NOMO-1 (cell line): ENCODE measurements at regions not wholly inside any gene's neighbourhood (a gene's known extent, or its start where the extent isn't known, plus 50 kb on each side); places are given as distances from the start of the nearest gene placed in this dataset.
"Not testable (repeated sequence)": the region's sequence is repeated elsewhere in the genome, so short reads cannot be mapped to it uniquely, and the experiment has no call there.

Experiments used
- DNase-seq, 2 experiments: peaks; one replicate each; lab custom pipeline; 2025; ENCODE audit not compliant: unreplicated experiment in 2 of 2; lab: John Stamatoyannopoulos, UW

DNA sequence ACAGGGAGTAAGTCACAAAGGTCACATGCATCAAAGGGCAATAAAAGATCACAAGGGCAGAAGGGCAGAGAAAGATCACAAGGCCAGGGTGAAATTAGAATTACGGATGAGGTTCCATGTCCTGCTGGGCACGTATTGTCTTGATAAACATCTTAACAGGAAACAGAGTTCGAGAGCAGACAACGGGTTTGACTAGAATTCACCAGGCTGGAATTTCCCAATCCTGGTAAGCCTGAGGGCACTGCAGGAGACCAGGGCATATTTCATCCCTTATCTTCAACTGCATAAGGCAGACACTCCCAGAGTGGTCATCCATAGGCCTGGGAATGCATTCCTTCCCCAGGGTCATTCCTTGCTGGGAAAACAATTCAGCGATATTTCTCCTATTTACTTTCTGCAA, 1652.9 kb upstream of the PCDH10 start:
- DNase-seq, result not testable (repeated sequence)

DNA sequence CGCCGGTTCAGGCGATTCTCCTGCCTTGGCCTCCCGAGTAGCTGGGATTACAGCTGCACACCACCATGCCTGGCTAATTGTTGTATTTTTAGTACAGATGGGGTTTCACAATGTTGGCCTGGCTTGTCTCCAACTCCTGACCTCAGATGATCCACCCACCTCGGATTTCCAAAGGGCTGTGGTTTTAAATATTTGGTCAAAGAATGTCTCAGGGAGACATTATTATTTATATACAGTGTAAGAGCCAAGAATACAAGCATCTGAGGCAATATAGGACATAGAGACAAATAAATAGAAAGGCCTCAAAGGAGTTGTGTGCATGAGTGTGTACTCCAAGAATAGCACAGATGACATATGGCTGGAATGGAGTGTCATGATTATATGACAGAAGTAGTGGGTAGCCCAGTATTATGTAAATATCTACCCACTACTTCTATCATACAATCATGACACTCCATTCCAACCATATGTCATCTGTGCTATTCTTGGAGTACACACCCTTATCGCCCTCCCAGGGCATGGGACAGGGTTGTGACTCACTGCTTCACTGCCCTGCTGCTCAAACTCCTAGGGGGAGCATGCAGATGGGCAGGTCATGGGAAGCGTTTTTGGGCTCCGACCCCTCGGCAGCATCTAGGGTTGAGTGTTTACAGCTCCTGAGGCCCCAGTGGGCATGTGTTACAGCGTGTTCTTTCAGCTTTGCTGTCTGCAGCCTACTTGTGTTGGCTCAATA, 1649.8 kb upstream of the PCDH10 start:
- no peak for DNase-seq

DNA sequence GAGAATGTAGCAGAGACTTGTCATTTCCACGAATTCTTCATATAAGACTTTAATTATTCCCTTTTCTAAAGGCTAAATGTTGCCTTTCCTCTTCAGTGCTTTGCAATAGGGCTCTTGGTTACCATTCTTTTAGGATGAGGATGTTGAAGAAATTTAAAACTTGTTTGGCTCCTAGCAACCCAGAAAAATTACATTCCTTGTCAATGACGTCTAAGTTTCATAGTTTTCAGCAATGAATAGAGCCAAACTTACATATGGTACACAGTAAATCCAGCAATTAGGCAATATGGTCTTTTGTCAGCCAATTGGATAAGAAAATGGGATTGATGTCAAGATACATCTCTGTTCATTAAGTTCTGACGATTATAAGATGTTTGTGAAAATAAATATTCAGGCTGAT, 1639.6 kb upstream of the PCDH10 start:
- DNase-seq, result no peak

DNA sequence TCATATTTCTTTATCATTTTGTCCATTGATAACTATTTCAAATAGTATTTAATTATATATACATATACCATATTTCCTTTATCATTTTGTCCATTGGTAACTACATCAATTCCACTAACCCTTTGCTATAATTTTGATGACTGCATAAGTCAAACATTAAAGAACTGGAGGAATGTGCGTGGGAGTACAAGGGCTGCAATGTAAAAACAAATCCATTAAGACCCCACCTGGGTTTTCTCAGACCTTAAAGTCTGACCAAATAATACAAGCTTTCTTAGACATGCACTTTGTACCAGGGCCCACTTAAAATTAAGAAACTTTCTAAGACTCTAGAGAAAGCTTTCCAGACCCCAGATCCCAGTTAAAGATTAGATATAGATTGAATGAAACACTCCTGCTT, 1622.4 kb upstream of the PCDH10 start:
- no peak for DNase-seq

- no peak for DNase-seq
Measured at GRCh38 chr4:131531087-131531486, 1618.0 kb upstream of the PCDH10 start.

GRCh38 chr4:131534944-131535645, 1614.0 kb upstream of the PCDH10 start:
- DNase-seq, result no peak

DNA sequence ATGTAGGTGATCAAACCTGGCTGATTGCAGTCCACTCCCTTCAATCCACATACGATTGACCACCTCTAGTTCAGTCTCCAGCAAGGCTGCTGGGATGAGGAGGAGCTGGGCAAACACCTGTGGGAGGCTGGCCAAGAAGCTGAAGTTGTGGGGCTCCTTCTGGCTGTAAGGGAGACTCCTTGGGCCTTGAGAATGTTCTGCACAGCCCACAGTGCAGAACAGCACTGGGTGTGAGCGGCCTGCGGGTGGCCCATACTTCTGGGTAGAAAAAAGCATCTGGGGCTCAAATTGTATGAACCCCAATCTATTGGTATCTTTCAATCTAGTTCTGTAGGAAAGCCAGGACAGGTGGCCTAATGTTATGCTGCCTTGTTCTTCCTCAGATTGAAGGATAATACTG, 1608.8 kb upstream of the PCDH10 start:
- DNase-seq, result no peak

DNA sequence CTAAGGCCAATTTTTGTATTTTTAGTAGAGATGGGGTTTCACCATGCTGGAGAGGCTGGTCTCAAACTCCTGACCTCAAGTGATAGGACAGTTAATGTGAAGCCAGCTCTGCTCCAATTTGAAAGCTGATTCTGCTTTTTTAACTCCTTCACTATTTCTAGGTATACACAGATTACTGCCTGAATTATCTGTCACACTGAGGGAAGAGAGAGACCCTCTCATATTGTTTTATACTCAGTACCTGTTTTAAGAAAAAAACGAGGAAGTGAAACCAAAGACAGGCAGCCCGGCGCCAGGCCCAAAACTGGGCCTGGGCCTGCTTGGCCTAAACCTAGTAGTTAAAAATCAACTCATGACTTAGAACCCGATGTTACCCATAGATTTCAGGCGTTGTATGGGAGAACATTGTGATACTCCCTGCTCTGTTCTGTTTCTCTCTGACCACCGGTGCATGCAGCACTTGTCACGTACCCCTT, 1601.5 kb upstream of the PCDH10 start:
- peak in 1 of 2 experiments; percentile 0 for DNase-seq

- DNase-seq, result no peak
Measured at GRCh38 chr4:131551306-131551705, 1597.8 kb upstream of the PCDH10 start.

- DNase-seq, result no peak
Measured at GRCh38 chr4:131566026-131566425, 1583.1 kb upstream of the PCDH10 start.

GRCh38 chr4:131584587-131584986, 1564.5 kb upstream of the PCDH10 start:
- no peak for DNase-seq

DNA sequence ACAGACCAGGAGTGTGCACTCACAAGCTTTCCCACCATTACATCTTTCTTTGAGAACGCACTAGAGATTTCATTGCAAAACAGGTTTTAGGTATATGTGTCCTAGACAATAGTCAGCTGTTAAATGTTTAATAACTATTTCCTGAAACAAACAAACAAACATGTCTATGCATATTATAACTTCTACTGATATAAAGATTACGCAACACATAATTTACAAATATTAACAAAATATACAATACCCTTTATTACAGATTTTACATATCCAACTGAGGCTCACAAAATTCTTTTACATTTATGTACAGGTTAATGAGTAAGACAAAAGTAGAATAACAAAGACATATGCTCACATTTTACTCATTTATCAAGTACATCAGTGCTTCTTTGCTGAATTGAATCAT, 1554.0 kb upstream of the PCDH10 start:
- no peak for DNase-seq

GRCh38 chr4:131603705-131604104, 1545.4 kb upstream of the PCDH10 start:
- no peak for DNase-seq

GRCh38 chr4:131609039-131609438, 1540.1 kb upstream of the PCDH10 start:
- DNase-seq, result no peak

DNA sequence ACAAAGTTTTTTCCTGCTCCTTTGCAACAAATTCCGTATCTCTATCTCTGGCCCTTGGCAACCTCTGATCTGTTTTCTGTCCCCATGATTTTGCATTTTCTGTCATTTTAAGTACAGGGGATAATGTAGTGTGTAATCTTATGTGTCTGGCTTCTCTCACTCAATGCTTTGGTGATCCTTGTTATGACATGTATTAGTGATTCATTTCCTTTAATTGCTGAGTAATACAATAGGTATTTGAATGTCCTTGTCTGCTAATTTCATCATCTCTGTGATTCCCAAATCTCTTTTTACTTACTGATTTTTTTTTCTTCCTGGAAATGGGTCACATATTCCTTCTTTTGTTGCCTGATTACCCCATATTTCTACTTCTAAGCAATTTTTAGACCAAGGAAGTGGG, 1538.6 kb upstream of the PCDH10 start:
- DNase-seq, result not testable (repeated sequence)

DNA sequence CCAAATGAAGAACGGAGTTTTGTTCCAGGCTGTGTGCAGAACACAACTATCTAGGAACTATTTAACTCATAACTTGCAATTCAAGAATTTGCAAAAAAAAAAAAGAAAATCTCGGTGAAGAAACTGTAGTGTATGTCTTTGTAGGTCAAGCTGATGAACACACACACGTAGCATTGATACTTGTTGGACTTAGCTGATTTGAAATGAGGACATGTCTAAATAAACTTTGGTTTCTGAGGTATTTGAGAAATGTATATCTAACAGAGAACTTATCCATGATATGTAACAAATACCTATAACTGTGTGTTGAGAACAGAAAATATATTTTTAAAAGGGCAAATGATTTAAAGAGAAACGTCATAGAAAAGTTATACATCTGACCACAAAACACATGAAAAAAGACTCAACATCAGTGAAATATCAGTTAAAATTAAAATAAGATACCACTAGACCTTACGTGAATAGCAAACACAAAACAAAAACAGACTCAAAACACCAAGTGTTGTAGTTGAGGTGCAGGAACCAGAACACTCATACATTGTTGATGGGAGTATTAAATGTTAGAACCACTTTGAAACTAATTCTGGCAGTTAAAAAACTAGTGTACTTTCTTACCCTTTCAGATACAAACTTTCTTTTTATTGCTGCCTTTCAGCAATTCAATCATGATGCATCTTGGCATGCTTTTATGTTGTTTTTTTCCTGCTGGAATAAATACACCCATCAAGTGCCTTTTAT, 1535.8 kb upstream of the PCDH10 start:
- DNase-seq, result no peak

GRCh38 chr4:131613824-131614216, 1535.3 kb upstream of the PCDH10 start:
- no peak for DNase-seq

- no peak for DNase-seq
Measured at GRCh38 chr4:131632877-131633276, 1516.2 kb upstream of the PCDH10 start.

DNA sequence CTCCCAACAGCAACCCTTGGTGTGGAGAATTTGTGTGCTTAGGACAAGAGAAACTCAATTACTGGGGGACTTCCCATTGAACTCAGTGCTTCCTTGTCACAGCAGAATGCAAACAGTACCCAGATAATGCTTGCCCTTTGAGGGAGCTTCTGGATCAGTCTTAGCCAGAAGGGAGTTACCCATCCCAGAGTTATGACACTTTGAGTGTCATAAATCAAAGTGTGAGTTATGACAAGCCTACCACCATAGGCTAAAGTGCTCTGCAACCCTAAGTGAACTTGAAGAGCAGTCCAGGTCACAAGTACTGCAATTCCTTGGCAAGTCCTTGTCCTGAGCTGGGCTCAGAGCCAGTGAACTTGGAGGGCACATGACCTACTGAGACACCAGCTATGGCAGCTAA, 1513.9 kb upstream of the PCDH10 start:
- DNase-seq, result no peak

- DNase-seq, result no peak
Measured at GRCh38 chr4:131638781-131639180, 1510.3 kb upstream of the PCDH10 start.

GRCh38 chr4:131644619-131645018, 1504.5 kb upstream of the PCDH10 start:
- DNase-seq, result no peak

DNA sequence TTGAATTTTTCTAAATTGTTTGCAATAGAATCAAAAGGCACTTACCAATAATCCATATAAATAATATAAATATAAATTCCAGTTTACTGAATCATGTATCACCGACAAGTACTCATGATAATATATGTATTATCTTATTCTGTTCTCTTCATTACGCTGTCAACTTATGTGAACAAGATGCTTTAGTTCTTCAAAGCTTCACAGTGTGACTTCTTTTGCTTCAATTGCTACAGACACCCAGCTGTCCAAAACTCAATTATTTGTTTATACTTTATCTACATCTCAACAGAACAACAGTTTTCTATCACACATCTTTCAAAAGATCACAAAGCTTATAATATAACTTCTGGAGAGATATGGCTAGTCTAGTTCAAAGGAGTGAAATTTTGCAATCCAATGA, 1499.9 kb upstream of the PCDH10 start:
- DNase-seq, result no peak
